HG03571 (cell line): ENCODE measurements at regions not wholly inside any gene's neighbourhood (a gene's known extent, or its start where the extent isn't known, plus 50 kb on each side); places are given as distances from the start of the nearest gene placed in this dataset.
"Not testable (repeated sequence)": the region's sequence is repeated elsewhere in the genome, so short reads cannot be mapped to it uniquely, and the experiment has no call there.

ENCODE experiments used
- ATAC-seq: cut with Tn5 transposase; IDR thresholded peaks from one replicate; pipeline ENCODE4 v1.9.1; 2021; ENCODE audit not compliant: unreplicated experiment

- ATAC-seq, result peak; percentile 81
These were observed 480.2 kb upstream of the MIR17HG start for GRCh38 chr13:90867336-90867683.

- ATAC-seq, result no peak
These were observed 479.1 kb upstream of the MIR17HG start for GRCh38 chr13:90868321-90868920.

DNA sequence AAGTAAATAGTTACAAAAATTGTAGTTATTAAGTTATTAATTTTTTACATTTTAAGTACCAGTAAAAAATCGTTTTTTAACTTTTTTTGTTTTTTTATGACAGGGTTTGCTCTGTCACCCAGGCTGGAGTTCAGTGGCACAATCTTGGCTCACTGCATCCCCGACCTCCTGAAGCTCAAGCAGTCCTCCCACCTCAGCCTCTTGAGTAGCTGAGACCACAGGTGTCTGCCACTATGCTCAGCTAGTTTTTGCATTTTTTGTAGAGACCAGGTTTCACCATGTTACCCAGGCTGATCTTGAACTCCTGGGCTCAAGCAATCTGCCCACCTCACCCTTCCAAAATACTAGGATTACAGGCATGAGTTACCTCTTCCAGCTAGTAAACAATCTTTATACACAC lies 477.9 kb upstream of the MIR17HG start:
- no peak for ATAC-seq

DNA sequence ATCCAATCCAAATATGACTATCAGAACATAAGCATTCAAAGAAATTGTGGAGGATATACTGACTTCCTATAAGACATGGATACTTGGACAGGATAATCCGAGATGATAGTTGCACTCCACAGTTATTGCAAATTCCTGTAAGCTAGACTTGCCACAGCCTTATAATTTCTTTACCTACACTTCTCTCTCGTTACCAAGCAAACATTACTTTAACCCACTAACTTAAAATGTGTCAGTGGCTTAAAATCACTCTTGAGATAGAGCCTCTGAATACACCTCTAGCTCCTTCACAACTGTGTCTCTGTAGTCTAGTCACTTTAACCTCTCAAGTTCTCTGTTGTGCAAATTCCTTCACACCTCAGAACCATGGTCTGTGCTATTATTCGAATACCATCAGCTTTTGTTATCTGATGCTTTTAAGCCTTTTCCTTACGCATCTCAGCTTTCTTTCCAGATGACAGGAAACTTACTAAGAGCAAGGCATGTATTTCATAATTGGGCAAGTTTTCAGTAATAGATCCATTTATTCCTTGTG lies 474.9 kb upstream of the MIR17HG start:
- no peak for ATAC-seq

- no peak for ATAC-seq
These were observed 466.7 kb upstream of the MIR17HG start for GRCh38 chr13:90880790-90881189.

GRCh38 chr13:90882551-90882950 lies 464.9 kb upstream of the MIR17HG start:
- no peak for ATAC-seq

- ATAC-seq, result no peak
These were observed 463.9 kb upstream of the MIR17HG start for GRCh38 chr13:90883592-90883991.

DNA sequence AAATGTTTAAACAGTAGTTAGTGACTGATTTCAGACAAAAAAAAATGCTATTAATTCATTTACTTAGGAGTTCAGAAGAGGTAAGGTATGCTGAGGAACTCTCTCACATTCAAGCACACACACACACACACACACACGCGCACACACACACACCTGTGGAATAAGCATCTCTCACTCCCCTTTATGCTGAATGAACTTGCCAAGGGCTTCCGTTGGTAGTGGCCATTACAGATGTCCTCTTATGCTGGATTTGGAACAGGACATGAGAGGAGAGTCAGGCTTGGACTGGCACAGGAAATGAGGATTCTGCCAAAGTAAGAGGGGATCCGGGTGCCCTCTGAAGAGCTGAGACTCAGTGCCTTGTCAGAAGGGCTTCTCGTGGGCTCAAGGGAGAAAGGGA lies 463.4 kb upstream of the MIR17HG start:
- ATAC-seq, result no peak

- ATAC-seq, result no peak
These were observed 457.3 kb upstream of the MIR17HG start for GRCh38 chr13:90889906-90890834.

DNA sequence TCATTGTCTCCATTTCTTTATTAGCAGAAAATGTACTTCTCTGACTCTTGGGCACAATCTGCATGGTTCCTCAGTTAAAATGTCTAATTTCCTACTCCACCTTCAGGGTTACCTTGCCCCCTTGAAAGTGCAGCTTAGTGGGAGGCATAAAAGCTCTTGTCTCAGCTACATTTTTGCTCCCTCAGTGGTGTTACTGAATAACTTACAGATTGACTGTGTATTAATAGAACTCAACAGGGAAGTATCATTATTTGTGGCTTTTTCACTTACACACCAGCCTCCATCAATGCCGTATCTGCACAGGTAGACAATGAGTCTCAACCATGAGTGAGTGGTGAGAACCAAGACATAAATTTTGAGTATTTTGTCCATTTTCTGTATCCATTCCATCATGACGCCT lies 456.2 kb upstream of the MIR17HG start:
- ATAC-seq, result no peak

DNA sequence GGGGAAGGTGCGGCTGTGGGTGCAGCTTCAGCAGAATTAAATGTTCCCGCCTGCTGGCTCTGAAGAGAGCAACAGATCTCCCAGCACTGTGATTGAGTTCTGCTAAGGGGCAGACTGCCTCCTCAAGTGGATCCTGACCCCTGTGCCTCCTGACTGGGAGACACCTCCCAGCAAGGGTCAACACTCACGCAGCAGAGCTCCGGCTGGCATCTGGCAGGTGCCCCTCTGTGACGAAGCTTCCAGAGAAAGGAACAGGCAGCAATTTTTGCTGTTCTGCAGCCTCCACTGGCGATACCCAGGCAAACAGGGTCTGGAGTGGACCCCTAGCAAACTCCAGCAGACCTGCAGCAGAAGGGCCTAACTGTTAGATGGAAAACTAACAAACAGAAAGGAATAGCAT lies 454.3 kb upstream of the MIR17HG start:
- ATAC-seq, result not testable (repeated sequence)

DNA sequence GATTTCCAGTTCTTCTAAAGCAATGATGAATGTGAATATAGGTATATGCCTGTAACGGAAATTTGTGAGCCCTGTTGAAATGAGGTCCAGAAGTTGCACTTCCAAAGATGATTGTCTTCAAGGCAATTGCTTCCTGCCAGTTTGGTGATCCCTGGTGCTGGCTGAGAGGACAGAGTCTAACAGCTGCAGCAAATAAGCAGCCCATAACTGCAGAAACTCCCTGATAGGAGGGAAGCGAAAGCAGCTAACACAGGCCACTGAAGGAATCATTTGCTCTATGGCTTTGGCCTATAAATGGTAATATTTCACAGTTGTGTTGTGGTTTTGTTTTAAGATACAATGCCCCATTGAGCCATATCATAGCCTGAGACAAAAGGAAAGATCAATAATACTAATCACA lies 451.5 kb upstream of the MIR17HG start:
- ATAC-seq, result no peak

- ATAC-seq, result no peak
These were observed 448.7 kb upstream of the MIR17HG start for GRCh38 chr13:90898811-90899210.

DNA sequence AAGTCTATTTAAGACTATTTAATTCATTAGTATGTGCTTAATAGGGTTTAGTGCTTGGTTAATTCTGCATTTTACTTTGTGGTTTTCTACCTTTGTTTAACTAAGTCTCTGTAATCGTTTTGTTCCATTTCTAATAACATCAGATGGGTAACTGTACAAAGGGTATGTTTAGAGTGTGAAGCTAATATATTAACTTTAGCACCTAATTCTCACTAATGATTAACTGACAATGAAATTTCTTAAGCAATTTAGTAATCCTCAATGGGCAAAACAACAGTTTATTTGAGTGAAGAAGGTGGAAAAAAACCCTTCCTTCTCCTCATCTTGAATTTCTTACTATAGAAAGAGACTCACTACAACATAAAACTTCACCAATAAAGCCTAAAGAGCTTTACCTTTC lies 448.1 kb upstream of the MIR17HG start:
- no peak for ATAC-seq

- no peak for ATAC-seq
These were observed 445.2 kb upstream of the MIR17HG start for GRCh38 chr13:90902255-90902654.

- no peak for ATAC-seq
These were observed 440.9 kb upstream of the MIR17HG start for GRCh38 chr13:90906554-90906953.

DNA sequence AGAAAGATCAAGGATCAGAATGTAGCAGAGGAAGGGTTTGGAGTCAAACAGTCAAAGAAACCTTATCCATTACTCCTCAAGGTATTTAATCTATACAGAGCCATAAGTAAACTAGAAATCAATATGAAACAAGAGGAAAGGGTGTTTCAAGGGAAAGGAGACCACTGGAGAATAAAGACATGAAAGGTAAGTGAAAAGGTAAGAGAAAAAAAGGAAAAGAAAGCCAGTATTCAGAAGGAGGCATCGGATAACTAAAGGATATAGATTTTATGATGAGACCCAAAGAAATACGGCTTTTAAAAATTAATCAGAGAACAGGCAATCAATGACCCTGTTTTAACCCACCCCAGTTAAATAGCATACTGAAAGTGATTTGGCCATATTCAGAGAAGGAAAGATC lies 438.7 kb upstream of the MIR17HG start:
- no peak for ATAC-seq

- ATAC-seq, result no peak
These were observed 437.4 kb upstream of the MIR17HG start for GRCh38 chr13:90910018-90910639.

- no peak for ATAC-seq
These were observed 435.2 kb upstream of the MIR17HG start for GRCh38 chr13:90912247-90912646.

DNA sequence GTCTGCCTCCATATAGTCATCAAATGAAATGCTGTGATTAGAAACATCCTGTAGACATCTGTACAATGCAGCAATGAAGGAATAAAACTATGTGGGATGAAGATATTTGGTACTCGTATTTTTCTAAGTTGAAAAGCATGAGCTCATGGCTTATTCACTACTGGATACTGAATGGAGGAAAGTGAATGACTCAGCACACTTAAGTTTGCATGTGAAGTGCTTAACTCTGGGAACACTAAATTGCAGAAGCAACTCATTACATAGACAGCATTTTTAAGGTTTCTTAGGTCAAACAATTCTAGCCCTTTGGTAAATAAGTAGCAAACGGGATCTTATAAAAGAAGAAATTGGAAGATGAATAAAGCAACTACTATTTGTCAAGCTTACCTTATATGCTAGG lies 429.0 kb upstream of the MIR17HG start:
- no peak for ATAC-seq

- ATAC-seq, result no peak
These were observed 428.3 kb upstream of the MIR17HG start for GRCh38 chr13:90919153-90919552.

DNA sequence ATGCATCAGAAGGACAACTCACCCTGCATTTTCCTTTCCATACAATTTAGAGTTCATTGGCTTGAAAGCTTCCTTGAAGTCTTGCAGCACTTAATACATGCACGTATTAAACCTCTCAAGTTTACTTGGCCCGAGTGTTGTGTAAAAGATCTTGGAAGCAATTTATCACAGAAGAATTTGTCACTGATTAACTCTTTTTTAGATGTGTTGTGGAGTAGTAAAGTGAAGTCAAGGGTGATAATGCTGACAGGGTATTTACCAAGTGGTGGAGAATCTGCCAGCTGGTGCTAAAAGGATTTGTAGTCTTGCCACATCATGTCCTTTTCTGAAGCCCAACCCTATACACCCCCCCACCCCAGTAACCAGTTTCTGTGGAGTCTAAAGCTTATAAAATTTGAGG lies 421.0 kb upstream of the MIR17HG start:
- no peak for ATAC-seq
